Kidney (tissue), 13 donors: ENCODE measurements at regions not wholly inside any gene's neighbourhood (a gene's known extent, or its start where the extent isn't known, plus 50 kb on each side); places are given as distances from the start of the nearest gene placed in this dataset.

ENCODE experiments used
- DNase-seq, 5 donors: peaks; one replicate each; pipeline ENCODE4 v3.0.0-alpha.2; 2013 to 2020
- FAIRE-seq: peaks from 2 replicates; lab custom pipeline; 2012; peaks lifted over from hg19 to GRCh38; lab: Jason Lieb, UNC
- H3K27ac ChIP-seq, 2 donors: one replicate each; pipeline ENCODE4 v1.7.0; 2013; ENCODE audit warnings: low read depth in 2 of 2, low read length in 2 of 2, inconsistent platforms in 1 of 2
- H3K27me3 ChIP-seq: one replicate; pipeline ENCODE4 v1.7.1; 2013; ENCODE audit warnings: low read length, inconsistent platforms; ENCODE audit not compliant: control insufficient read depth, insufficient read depth
- H3K36me3 ChIP-seq, 3 donors: one replicate each; pipeline versions ENCODE4 v1.7.0 to v1.7.1; 2013; ENCODE audit warnings: low read length in 3 of 3, control low read depth in 1 of 3, inconsistent platforms in 1 of 3; ENCODE audit not compliant: insufficient read depth in 3 of 3, control insufficient read depth in 2 of 3
- H3K4me1 ChIP-seq, 3 donors: one replicate each; pipeline versions ENCODE4 v1.7.0 to v1.7.1; 2013; ENCODE audit warnings: low read length in 3 of 3, inconsistent platforms in 1 of 3, low read depth in 1 of 3; ENCODE audit not compliant: control insufficient read depth in 2 of 3, insufficient read depth in 2 of 3
- H3K4me3 ChIP-seq, 3 donors: one replicate each; pipeline versions ENCODE4 v1.7.0 to v1.8.1; 2013; ENCODE audit warnings: low read length in 3 of 3, control low read depth in 1 of 3, inconsistent platforms in 1 of 3
- H3K9ac ChIP-seq, 3 donors: one replicate each; pipeline versions ENCODE4 v1.7.0 to v1.7.1; 2013; ENCODE audit warnings: low read length in 3 of 3, control low read depth in 1 of 3, inconsistent platforms in 1 of 3
- H3K9me3 ChIP-seq, 3 donors: one replicate each; pipeline versions ENCODE4 v1.7.0 to v1.7.1; 2013; ENCODE audit warnings: low read length in 3 of 3, control low read depth in 1 of 3, inconsistent platforms in 1 of 3; ENCODE audit not compliant: control insufficient read depth in 2 of 3, insufficient read depth in 1 of 3
- intact Hi-C: fragments of 100-400 bp; cut with DNase I; formaldehyde crosslinking; loops from one replicate; pipeline ENCODE4 v1.11.1; 2022
- TF ChIP-seq, protein P1 (sequence below): IDR thresholded peaks from 3 replicates; pipeline ENCODE4 v1.5.1; 2012; ENCODE audit warnings: mild to moderate bottlenecking, moderate library complexity, borderline replicate concordance; ENCODE audit not compliant: insufficient read depth; ENCODE audit errors: extremely low read depth
- donor health status: control.
- donor health status: control.
- donor health status: control.
- donor health status: control.
- donor health status: control.
- donor health status: DM: yes; HTN: yes; CAD: no.
- donor health status: Normal renal cell carcinoma (clear cell type).

DNA sequence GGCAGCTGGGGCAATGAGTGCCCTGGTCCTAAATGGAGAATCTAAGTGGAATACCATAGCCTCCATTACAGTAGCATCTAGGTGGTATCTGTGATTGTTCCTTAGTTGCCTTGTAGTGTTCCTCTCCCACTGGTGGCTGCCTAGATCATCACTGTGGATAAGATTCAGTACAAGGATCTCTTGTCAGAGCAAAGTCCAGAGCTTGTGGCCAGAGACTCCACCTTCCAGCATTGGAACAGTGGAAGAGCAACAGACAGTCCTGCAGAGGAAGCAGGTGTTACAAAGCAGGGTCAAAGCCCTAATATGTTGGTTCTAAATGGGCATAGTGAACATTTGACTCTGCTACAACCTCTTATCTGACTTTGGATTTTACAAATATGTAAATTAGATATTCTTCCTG, 194.1 kb upstream of the GRIK2 start:
- Histone ChIP-seq H3K4me3 (no peak overlapping the region), H3K27ac (no peak overlapping the region), H3K36me3 (no peaks in the 10 kb centered on the region), H3K9me3 (no peaks in the 10 kb centered on the region), H3K27me3 (no peaks in the 10 kb centered on the region), H3K9ac (no peak overlapping the region), H3K4me1 (no peaks in the 10 kb centered on the region)
- no peak for FAIRE-seq
- TF ChIP-seq, protein P1, sequence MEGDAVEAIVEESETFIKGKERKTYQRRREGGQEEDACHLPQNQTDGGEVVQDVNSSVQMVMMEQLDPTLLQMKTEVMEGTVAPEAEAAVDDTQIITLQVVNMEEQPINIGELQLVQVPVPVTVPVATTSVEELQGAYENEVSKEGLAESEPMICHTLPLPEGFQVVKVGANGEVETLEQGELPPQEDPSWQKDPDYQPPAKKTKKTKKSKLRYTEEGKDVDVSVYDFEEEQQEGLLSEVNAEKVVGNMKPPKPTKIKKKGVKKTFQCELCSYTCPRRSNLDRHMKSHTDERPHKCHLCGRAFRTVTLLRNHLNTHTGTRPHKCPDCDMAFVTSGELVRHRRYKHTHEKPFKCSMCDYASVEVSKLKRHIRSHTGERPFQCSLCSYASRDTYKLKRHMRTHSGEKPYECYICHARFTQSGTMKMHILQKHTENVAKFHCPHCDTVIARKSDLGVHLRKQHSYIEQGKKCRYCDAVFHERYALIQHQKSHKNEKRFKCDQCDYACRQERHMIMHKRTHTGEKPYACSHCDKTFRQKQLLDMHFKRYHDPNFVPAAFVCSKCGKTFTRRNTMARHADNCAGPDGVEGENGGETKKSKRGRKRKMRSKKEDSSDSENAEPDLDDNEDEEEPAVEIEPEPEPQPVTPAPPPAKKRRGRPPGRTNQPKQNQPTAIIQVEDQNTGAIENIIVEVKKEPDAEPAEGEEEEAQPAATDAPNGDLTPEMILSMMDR = no peak
- no peak for DNase-seq
- intact Hi-C loops = no loop called here

DNA sequence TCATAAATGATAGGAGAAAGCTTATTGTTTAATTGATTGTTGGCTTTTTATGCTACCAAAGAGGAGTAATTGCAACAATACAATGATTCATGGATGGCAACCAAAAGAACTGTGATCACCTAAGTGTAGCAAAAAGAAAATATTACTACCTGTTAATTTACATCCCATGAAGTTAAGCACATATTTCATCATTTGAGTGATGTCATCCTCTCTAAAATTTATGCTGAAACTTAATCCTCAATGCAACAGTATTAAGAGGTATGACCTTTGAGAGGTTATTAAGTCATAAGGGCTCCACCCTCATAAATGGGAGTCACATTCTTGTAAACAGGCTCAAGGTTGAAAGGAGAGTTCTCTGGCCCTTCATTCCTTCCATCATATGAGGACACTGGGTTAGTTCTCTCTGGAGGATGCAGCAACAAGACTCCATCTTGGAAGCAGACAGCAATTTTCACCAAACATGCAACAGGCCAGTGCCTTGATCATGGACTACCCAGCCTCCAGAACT, 190.6 kb upstream of the GRIK2 start:
- Histone ChIP-seq H3K27ac (no peak overlapping the region), H3K27me3 (no peaks in the 10 kb centered on the region), H3K9me3 (no peaks in the 10 kb centered on the region), H3K9ac (no peak overlapping the region), H3K4me3 (no peak overlapping the region), H3K4me1 (no peaks in the 10 kb centered on the region), H3K36me3 (no peaks in the 10 kb centered on the region)
- DNase-seq (no peak), FAIRE-seq (no peak)
- TF ChIP-seq, protein P1 = no peak
- intact Hi-C loops = no loop called here

DNA sequence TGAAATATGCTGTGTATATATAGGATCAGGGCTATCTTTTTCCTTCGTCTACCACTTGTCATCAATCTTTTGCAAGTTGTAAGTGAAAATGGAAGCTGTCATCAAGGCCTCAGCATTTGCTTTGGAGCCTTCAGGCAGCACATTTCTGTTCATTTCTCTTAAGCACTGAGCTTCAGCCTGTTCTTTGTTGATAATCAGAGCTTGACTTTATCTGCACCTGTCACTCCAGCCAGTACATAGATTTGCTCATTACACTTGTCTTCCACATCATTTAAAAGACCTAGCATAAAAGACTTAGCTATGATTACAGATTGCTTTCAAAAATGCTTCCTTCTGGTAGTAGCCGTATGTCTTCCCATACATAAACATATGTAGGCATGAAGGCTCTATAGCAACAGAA, 189.8 kb upstream of the GRIK2 start:
- no peaks in the 10 kb centered on the region for H3K4me1 ChIP-seq
- TF ChIP-seq, protein P1 = no peak
- DNase-seq (no peak), FAIRE-seq (no peak)
- no peak overlapping the region for H3K4me3 ChIP-seq
- no peaks in the 10 kb centered on the region for H3K9me3 ChIP-seq
- no peak overlapping the region for H3K9ac ChIP-seq
- no peaks in the 10 kb centered on the region for H3K27me3 ChIP-seq
- H3K36me3 ChIP-seq = no peaks in the 10 kb centered on the region
- no peak overlapping the region for H3K27ac ChIP-seq
- intact Hi-C loops = no loop called here

DNA sequence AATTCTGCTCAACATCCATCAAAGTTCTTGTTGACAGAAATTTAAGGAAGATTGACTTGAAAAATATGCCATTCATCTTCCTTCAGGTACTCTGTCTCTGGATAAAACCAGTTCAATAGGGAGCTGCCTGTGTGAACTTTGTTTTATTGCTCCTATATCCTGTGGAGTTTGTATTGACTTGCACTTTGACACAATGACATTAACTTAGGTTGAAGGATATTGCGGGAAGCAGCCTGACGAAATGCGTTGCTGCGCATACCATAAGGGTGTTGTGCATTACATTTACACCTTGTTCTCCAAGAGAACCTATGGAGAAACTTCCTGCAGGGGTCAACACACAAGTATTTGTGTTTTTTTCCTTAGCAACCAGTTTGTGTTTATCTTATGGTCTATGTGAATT, 185.4 kb upstream of the GRIK2 start:
- Histone ChIP-seq H3K4me3 (no peak overlapping the region), H3K9me3 (no peaks in the 10 kb centered on the region), H3K4me1 (no peaks in the 10 kb centered on the region), H3K27me3 (no peaks in the 10 kb centered on the region), H3K9ac (no peak overlapping the region), H3K36me3 (no peaks in the 10 kb centered on the region), H3K27ac (no peak overlapping the region)
- DNase-seq (peak in 2 of 5 donors; percentile 9 to 13), FAIRE-seq (no peak)
- TF ChIP-seq, protein P1 = no peak
- intact Hi-C loops = no loop called here
